DND-41 (cell line): ENCODE measurements at regions not wholly inside any gene's neighbourhood (a gene's known extent, or its start where the extent isn't known, plus 50 kb on each side); places are given as distances from the start of the nearest gene placed in this dataset.

Experiments used
- EZH2 ChIP-seq: IDR thresholded peaks from 3 replicates; pipeline ENCODE4 v1.6.1; 2012; ENCODE audit warnings: borderline replicate concordance, low read depth, mild to moderate bottlenecking, moderate library complexity, low read length, inconsistent platforms; ENCODE audit not compliant: severe bottlenecking
- TF ChIP-seq, protein P1 (sequence below): IDR thresholded peaks from 2 replicates; pipeline ENCODE4 v1.5.1; 2012; ENCODE audit warnings: borderline replicate concordance, low read length, moderate library complexity, mild to moderate bottlenecking; ENCODE audit not compliant: poor library complexity, severe bottlenecking; ENCODE audit errors: extremely low read depth

GRCh38 chr7:106398786-106399185 lies 114.0 kb upstream of the NAMPT start:
- TF ChIP-seq, protein P1, sequence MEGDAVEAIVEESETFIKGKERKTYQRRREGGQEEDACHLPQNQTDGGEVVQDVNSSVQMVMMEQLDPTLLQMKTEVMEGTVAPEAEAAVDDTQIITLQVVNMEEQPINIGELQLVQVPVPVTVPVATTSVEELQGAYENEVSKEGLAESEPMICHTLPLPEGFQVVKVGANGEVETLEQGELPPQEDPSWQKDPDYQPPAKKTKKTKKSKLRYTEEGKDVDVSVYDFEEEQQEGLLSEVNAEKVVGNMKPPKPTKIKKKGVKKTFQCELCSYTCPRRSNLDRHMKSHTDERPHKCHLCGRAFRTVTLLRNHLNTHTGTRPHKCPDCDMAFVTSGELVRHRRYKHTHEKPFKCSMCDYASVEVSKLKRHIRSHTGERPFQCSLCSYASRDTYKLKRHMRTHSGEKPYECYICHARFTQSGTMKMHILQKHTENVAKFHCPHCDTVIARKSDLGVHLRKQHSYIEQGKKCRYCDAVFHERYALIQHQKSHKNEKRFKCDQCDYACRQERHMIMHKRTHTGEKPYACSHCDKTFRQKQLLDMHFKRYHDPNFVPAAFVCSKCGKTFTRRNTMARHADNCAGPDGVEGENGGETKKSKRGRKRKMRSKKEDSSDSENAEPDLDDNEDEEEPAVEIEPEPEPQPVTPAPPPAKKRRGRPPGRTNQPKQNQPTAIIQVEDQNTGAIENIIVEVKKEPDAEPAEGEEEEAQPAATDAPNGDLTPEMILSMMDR = no peak
- TF ChIP-seq EZH2 = no peak
